NT2/D1 (cell line): ENCODE measurements at regions not wholly inside any gene's neighbourhood (a gene's known extent, or its start where the extent isn't known, plus 50 kb on each side); places are given as distances from the start of the nearest gene placed in this dataset.

Experiments
- SUZ12 ChIP-seq: IDR thresholded peaks from 2 replicates; pipeline ENCODE4 v1.6.1; 2011; ENCODE audit not compliant: insufficient read length, insufficient read depth; ENCODE audit errors: extremely low read depth
- YY1 ChIP-seq: IDR thresholded peaks from 2 replicates; pipeline ENCODE4 v1.6.1; 2011; ENCODE audit not compliant: insufficient read length, insufficient read depth
- ZNF274 ChIP-seq: IDR thresholded peaks from 2 replicates; pipeline ENCODE4 v1.6.1; 2011; ENCODE audit warnings: mild to moderate bottlenecking, low read depth, low read length

- TF ChIP-seq YY1 (no peak), SUZ12 (no peak), ZNF274 (no peak)
These were observed 64.5 kb upstream of the DAB2 start for GRCh38 chr5:39489263-39489662.
